SK-N-SH (cell line): ENCODE measurements at regions not wholly inside any gene's neighbourhood (a gene's known extent, or its start where the extent isn't known, plus 50 kb on each side); places are given as distances from the start of the nearest gene placed in this dataset.

ENCODE experiments used
- CTCF ChIA-PET: fragments of 300-600, 350-600 bp; formaldehyde crosslinking; extraction: SDS; loops from one replicate; lab custom pipeline; 2021; lab: Yijun Ruan, JAX
- POLR2A ChIA-PET: fragments of 350-600 bp; sonication (Branson Sonifier 250); formaldehyde crosslinking; extraction: SDS; loops from one replicate; lab custom pipeline; 2020; ENCODE audit warnings: antibody characterized with exemption, inconsistent platforms; lab: Yijun Ruan, JAX
- DNase-seq: peaks from one replicate; pipeline ENCODE4 v3.0.0; 2012
- H2AFZ ChIP-seq: fragments of 200-600 bp; sonication (generic); 2 replicates; pipeline ENCODE4 v1.8.1; 2016; ENCODE audit warnings: antibody characterized with exemption, mild to moderate bottlenecking, low read depth
- H3F3A ChIP-seq: fragments of 200-600 bp; sonication (generic); replicated peaks from 2 replicates; pipeline ENCODE3; 2016; ENCODE audit warnings: antibody characterized with exemption, mild to moderate bottlenecking; ENCODE audit not compliant: insufficient read depth
- H3K27ac ChIP-seq, 2 experiments: fragments of 200-500 bp in 1 of 2; fragments of 200-600 bp in 1 of 2; sonication (Bioruptor generic) in 1 of 2; sonication (generic), shearing (Covaris generic) in 1 of 2; 2 replicates each; pipeline versions ENCODE4 v1.5.1 to v1.6.1; 2014 to 2016; ENCODE audit warnings: low read depth in 2 of 2, inconsistent platforms in 1 of 2, low read length in 1 of 2, mild to moderate bottlenecking in 1 of 2, mixed read lengths in 1 of 2
- H3K27me3 ChIP-seq: fragments of 200-600 bp; sonication (generic), shearing (Covaris generic); 2 replicates; pipeline ENCODE4 v1.6.1; 2016; ENCODE audit warnings: mixed run types; ENCODE audit not compliant: insufficient read depth
- H3K36me3 ChIP-seq, 2 experiments: fragments of 200-500 bp in 1 of 2; fragments of 200-600 bp in 1 of 2; sonication (Bioruptor generic) in 1 of 2; sonication (generic) in 1 of 2; replicated peaks in 1 of 2; 2 replicates each; pipeline versions ENCODE3 to v1.5.1; 2014 to 2016; ENCODE audit warnings: low read length in 1 of 2, mild to moderate bottlenecking in 1 of 2; ENCODE audit not compliant: insufficient read depth in 2 of 2, control insufficient read depth in 1 of 2
- H3K4me1 ChIP-seq, 2 experiments: fragments of 200-500 bp in 1 of 2; fragments of 200-600 bp in 1 of 2; sonication (Bioruptor generic) in 1 of 2; sonication (generic), shearing (Covaris generic) in 1 of 2; 2 replicates each; pipeline versions ENCODE4 v1.5.1 to v1.6.1; 2014 to 2016; ENCODE audit warnings: low read depth in 1 of 2, low read length in 1 of 2, mixed run types in 1 of 2; ENCODE audit not compliant: insufficient read depth in 2 of 2, control insufficient read depth in 1 of 2
- H3K4me2 ChIP-seq: fragments of 200-600 bp; sonication (generic), shearing (Covaris generic); 2 replicates; pipeline ENCODE4 v1.6.1; 2017; ENCODE audit warnings: mixed run types
- H3K4me3 ChIP-seq, 2 experiments: fragments of 200-500 bp in 1 of 2; fragments of 200-600 bp in 1 of 2; sonication (Bioruptor generic) in 1 of 2; sonication (generic), shearing (Covaris generic) in 1 of 2; 2 replicates each; pipeline versions ENCODE4 v1.5.1 to v1.8.1; 2014 to 2016; ENCODE audit warnings: low read depth in 2 of 2, inconsistent platforms in 1 of 2, low read length in 1 of 2, mild to moderate bottlenecking in 1 of 2, mixed read lengths in 1 of 2, moderate library complexity in 1 of 2
- H3K79me2 ChIP-seq: fragments of 200-600 bp; sonication (generic); 2 replicates; pipeline ENCODE4 v1.8.1; 2017; ENCODE audit warnings: mild to moderate bottlenecking; ENCODE audit not compliant: insufficient read depth
- H3K9ac ChIP-seq: fragments of 200-600 bp; sonication (generic); 2 replicates; pipeline ENCODE4 v1.6.1; 2017; ENCODE audit warnings: mixed run types
- H3K9me2 ChIP-seq: fragments of 200-600 bp; sonication (generic); 2 replicates; pipeline ENCODE4 v1.6.1; 2017; ENCODE audit warnings: mixed run types
- H3K9me3 ChIP-seq: fragments of 200-600 bp; sonication (generic); 2 replicates; pipeline ENCODE4 v1.6.1; 2017; ENCODE audit warnings: mixed run types, mild to moderate bottlenecking, moderate library complexity
- H4K20me1 ChIP-seq: fragments of 200-600 bp; sonication (generic); 2 replicates; pipeline ENCODE4 v1.6.1; 2017; ENCODE audit warnings: mild to moderate bottlenecking, mixed run types; ENCODE audit not compliant: insufficient read depth
- CTCF ChIP-seq: fragments of 200-600 bp; sonication (generic); IDR thresholded peaks from 2 replicates; pipeline ENCODE4 v1.6.1; 2017; ENCODE audit warnings: antibody characterized with exemption, mild to moderate bottlenecking, moderate library complexity
- ELF1 ChIP-seq: IDR thresholded peaks from 2 replicates; pipeline ENCODE4 v1.4.0; 2012
- EP300 ChIP-seq, 2 experiments: IDR thresholded peaks; 2 replicates each; pipeline versions ENCODE4 v1.4.0 to v1.6.1; 2012; ENCODE audit warnings: borderline replicate concordance in 1 of 2, low read depth in 1 of 2, low read length in 1 of 2
- EZH2phosphoT487 ChIP-seq: fragments of 200-600 bp; sonication (generic); IDR thresholded peaks from 2 replicates; pipeline ENCODE4 v1.6.1; 2017; ENCODE audit warnings: low read depth, mixed run types, mild to moderate bottlenecking, antibody characterized with exemption, moderate library complexity, borderline replicate concordance
- FOXM1 ChIP-seq: IDR thresholded peaks from 2 replicates; pipeline ENCODE4 v1.4.0; 2012; ENCODE audit warnings: low read depth, mild to moderate bottlenecking
- GATA2 ChIP-seq: sonication (generic); formaldehyde crosslinking; IDR thresholded peaks from 2 replicates; pipeline ENCODE4 v1.5.0; 2020; ENCODE audit warnings: mild to moderate bottlenecking, missing genetic modification reagents
- JUND ChIP-seq: IDR thresholded peaks from 2 replicates; pipeline ENCODE4 v1.4.0; 2012
- MXI1 ChIP-seq: IDR thresholded peaks from 2 replicates; pipeline ENCODE4 v1.6.1; 2012; ENCODE audit warnings: mild to moderate bottlenecking, low read depth, low read length, improper control_type of control experiment
- PBX3 ChIP-seq: IDR thresholded peaks from 2 replicates; pipeline ENCODE4; 2012
- RCOR1 ChIP-seq: fragments of 150-350 bp; IDR thresholded peaks from 2 replicates; pipeline ENCODE4 v1.6.1; 2017; ENCODE audit warnings: antibody characterized with exemption, low read length
- REST ChIP-seq: IDR thresholded peaks from 2 replicates; pipeline ENCODE4 v1.6.1; 2012; ENCODE audit warnings: mild to moderate bottlenecking, low read depth, low read length, moderate library complexity
- RFX5 ChIP-seq: IDR thresholded peaks from 2 replicates; pipeline ENCODE4 v1.6.1; 2012; ENCODE audit warnings: mild to moderate bottlenecking, improper control_type of control experiment, low read length
- SMC3 ChIP-seq: IDR thresholded peaks from 2 replicates; pipeline ENCODE4 v1.6.1; 2012; ENCODE audit warnings: low read depth, low read length, improper control_type of control experiment
- TEAD4 ChIP-seq: IDR thresholded peaks from 2 replicates; pipeline ENCODE4 v1.4.0; 2012; ENCODE audit warnings: mild to moderate bottlenecking, borderline replicate concordance; ENCODE audit not compliant: insufficient read depth
- USF1 ChIP-seq: IDR thresholded peaks from 2 replicates; pipeline ENCODE4 v1.4.0; 2012; ENCODE audit warnings: low read depth, borderline replicate concordance
- USF2 ChIP-seq: fragments of 150-350 bp; IDR thresholded peaks from 2 replicates; pipeline ENCODE4 v1.6.1; 2017; ENCODE audit warnings: antibody characterized with exemption, low read length, low read depth, borderline replicate concordance
- YY1 ChIP-seq: IDR thresholded peaks from 2 replicates; pipeline ENCODE4 v1.4.0; 2012; ENCODE audit warnings: low read depth, mild to moderate bottlenecking
- ZBTB33 ChIP-seq: IDR thresholded peaks from 2 replicates; pipeline ENCODE4 v1.4.0; 2012; ENCODE audit warnings: low read depth, borderline replicate concordance
- WGBS: methylation state at CpG from one replicate; pipeline ENCODE4 v1.1.6; 2017; ENCODE audit warnings: low lambda C conversion rate; 5-methylcytosine and 5-hydroxymethylcytosine counted together

- no peak overlapping the region for H2AFZ ChIP-seq
- no peaks in the 10 kb centered on the region for H4K20me1 ChIP-seq
- H3K9me2 ChIP-seq = no peaks in the 10 kb centered on the region
- 0 out of 2 replicates have a peak, but pooled peaks cover 3% of the 10 kb centered on the region for H3K9me3 ChIP-seq
- no peak overlapping the region for H3K4me2 ChIP-seq
- no peaks in the 10 kb centered on the region for H3K36me3 ChIP-seq
- H3K79me2 ChIP-seq = no peaks in the 10 kb centered on the region
- no peak for DNase-seq
- CTCF ChIA-PET = no interaction called here
- H3K27ac ChIP-seq = no peak overlapping the region
- no peak for TF ChIP-seq GATA2 (CRISPR knock-in tag)
- TF ChIP-seq SMC3 = no peak
- POLR2A ChIA-PET = no interaction called here
- H3K4me3 ChIP-seq = no peak overlapping the region
- H3K4me1 ChIP-seq = peaks cover 0 to 19% of the 10 kb centered on the region in 2 experiments; a peak in 2 of 4 replicates
- H3K27me3 ChIP-seq = no peaks in the 10 kb centered on the region
- H3F3A ChIP-seq = peaks cover 18% of the 10 kb centered on the region
- H3K9ac ChIP-seq = no peak overlapping the region
These were observed 476.5 kb upstream of the TRIB2 start for GRCh38 chr2:12240206-12240605.

- H4K20me1 ChIP-seq = no peaks in the 10 kb centered on the region
- ChIA-PET POLR2A (no interaction called here), CTCF (interaction anchor here (1.3 kb wide), 1 partner anchor 15 kb away, joined by 3 read pairs; no protein-coding TSS in a partner anchor)
- H3K27ac ChIP-seq = no peak overlapping the region
- peaks cover 0 to 4% of the 10 kb centered on the region in 2 experiments; a peak in 2 of 4 replicates for H3K4me1 ChIP-seq
- H3K79me2 ChIP-seq = no peaks in the 10 kb centered on the region
- no peaks in the 10 kb centered on the region for H3K27me3 ChIP-seq
- H3K9me2 ChIP-seq = no peaks in the 10 kb centered on the region
- H2AFZ ChIP-seq = no peak overlapping the region
- H3K4me2 ChIP-seq = no peak overlapping the region
- H3K4me3 ChIP-seq = no peak overlapping the region
- H3K9me3 ChIP-seq = 0 out of 2 replicates have a peak, but pooled peaks cover 3% of the 10 kb centered on the region
- no peak overlapping the region for H3K9ac ChIP-seq
- 82% methylated on average over 2 of the region's 2 CpGs for WGBS
- H3K36me3 ChIP-seq = no peaks in the 10 kb centered on the region
- no peak for DNase-seq
- H3F3A ChIP-seq = no peaks in the 10 kb centered on the region
- TF ChIP-seq YY1 (no peak), PBX3 (no peak), MXI1 (no peak), CTCF (no peak), ZBTB33 (no peak), TEAD4 (no peak), REST (no peak), RCOR1 (no peak), JUND (no peak), USF1 (no peak), EZH2phosphoT487 (no peak), FOXM1 (no peak), USF2 (no peak), ELF1 (no peak), EP300 (IDR thresholded peaks at IDR 0.05; ENCODE audit: borderline replicate concordance in 1 of 2, low read depth in 1 of 2, low read length in 1 of 2) (no peak), RFX5 (no peak), GATA2 (CRISPR knock-in tag) (no peak)
These were observed 473.4 kb upstream of the TRIB2 start for GRCh38 chr2:12243381-12243780.
